HEK293T (cell line): ENCODE measurements at regions not wholly inside any gene's neighbourhood (a gene's known extent, or its start where the extent isn't known, plus 50 kb on each side); places are given as distances from the start of the nearest gene placed in this dataset.

Experiments used
- FOXA1 ChIP-seq: fragments of 450-650 bp; IDR thresholded peaks from 2 replicates; pipeline ENCODE4 v1.6.1; 2016; ENCODE audit warnings: mild to moderate bottlenecking
- PKNOX1 ChIP-seq: fragments of 450-650 bp; IDR thresholded peaks from 2 replicates; pipeline ENCODE4 v1.6.1; 2016
- ZNF384 ChIP-seq: fragments of 450-650 bp; IDR thresholded peaks from 2 replicates; pipeline ENCODE4 v1.6.1; 2016

GRCh38 chr2:101612019-101612418, 85.5 kb upstream of the MAP4K4 start:
- no peak for TF ChIP-seq ZNF384
- TF ChIP-seq FOXA1 = no peak
- TF ChIP-seq PKNOX1 = no peak
